Erythroblast (primary cell): ENCODE measurements at regions not wholly inside any gene's neighbourhood (a gene's known extent, or its start where the extent isn't known, plus 50 kb on each side); places are given as distances from the start of the nearest gene placed in this dataset.

Experiments used
- DNase-seq, 2 experiments: peaks; one replicate each; lab custom pipeline; 2025; lab: John Stamatoyannopoulos, UW
- GATA1 ChIP-seq: IDR thresholded peaks from 2 replicates; pipeline ENCODE4 v1.6.1; 2011; ENCODE audit warnings: low read depth, mild to moderate bottlenecking, control low read depth, low read length, moderate library complexity
- POLR2A ChIP-seq: IDR thresholded peaks from 2 replicates; pipeline ENCODE4 v1.6.1; 2011; ENCODE audit warnings: mild to moderate bottlenecking, low read length

DNA sequence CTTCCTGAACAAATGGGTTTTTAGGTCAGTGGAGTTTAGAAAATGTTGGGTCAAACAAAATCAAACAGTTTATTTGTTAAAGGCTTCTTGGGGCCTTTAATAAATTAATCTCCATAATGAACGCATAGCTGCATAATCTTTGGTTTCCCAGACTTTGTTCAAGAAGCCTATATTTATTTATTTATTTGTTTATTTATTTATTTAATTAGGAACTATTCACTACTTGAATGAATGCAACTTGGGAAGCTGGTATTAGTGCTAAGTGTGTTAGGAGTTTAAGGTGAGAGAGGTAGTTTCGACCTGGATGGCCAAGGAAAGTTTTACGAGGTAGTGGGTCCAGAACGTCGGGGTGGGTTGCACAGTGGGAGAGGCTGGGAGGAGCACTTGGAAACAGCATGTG lies 281.9 kb upstream of the C2CD4B start:
- no peak for TF ChIP-seq GATA1
- DNase-seq, result no peak

DNA sequence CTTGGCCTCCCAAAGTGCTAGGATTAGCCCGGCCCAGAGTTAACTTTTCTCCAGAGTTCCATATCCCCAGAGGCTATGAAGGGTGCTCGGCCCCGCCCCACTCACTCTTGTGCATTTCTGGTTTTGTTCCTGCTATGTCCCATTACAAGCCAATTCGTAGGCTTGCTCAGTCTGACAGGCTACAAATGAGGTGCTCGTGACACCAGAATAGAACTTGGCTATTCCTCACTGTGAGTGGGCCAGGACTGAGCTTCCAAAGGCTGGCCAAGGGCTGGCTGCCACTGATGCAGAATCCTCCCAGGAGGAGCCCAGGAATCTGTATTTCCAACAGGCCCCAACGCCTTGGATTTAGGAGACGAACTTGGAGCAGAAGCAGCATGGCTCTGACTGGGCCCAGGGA lies 282.7 kb upstream of the C2CD4B start:
- TF ChIP-seq POLR2A, result no peak
- TF ChIP-seq GATA1, result no peak
- no peak for DNase-seq

DNA sequence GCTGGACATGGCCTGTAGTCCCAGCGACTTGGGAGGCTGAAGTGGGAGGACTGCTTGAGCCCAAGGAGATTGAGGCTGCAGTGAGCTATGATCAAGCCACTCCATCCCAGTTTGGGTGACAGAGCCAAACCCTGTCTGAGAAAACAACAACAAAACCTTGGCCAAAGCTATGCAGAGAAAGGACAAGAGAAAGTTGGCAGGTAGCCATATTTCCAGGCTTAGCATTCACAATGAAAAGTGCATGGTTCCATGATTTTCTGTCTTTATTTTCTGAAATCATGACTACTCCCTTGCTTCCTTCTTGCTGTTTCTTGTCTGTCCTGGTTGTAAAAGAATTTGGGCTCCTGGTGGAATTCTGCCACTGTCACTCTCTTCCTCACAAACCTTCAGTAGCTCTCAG lies 284.6 kb upstream of the C2CD4B start:
- DNase-seq, result no peak
- TF ChIP-seq POLR2A (no peak), GATA1 (no peak)

DNA sequence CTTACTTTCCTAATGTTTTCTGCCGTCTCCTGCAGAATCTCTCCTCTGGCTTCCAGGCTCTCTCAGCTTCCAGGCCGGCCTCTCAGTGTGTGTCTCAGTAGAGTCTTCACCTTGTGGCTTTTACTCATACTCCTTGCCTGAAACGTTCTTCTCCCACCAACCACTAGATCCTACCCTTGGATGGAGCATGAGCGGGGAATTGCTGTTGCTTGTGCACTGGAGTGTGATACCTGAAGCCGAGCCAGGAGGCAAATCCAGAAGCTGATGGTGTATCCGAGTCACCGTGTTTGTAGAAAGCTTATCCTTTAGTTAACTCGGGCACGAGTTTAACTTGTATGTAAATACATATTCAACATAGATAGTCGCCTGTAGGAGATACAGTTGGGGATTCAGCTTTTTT lies 285.0 kb upstream of the C2CD4B start:
- TF ChIP-seq POLR2A (no peak), GATA1 (no peak)
- DNase-seq, result no peak

DNA sequence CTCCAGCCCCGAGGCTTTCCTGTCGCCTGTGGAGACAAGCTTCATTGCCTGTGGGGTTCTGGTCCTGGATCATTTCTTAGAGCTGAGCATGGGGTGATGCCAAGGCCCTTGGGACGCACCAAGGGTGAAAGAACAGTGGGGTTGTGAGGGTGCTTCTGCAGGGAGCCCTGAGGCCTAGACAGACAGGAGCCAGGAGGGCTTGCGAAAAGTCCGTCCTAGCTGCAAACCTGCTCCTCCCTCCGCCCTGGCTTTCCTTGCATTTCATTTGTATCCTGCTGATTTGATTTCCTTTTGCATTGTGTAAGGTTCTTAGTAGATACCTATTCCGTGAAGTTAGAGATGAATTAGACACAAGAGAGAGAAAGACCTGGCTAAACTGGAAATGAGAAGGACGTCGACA lies 286.9 kb upstream of the C2CD4B start:
- TF ChIP-seq POLR2A (no peak), GATA1 (no peak)

DNA sequence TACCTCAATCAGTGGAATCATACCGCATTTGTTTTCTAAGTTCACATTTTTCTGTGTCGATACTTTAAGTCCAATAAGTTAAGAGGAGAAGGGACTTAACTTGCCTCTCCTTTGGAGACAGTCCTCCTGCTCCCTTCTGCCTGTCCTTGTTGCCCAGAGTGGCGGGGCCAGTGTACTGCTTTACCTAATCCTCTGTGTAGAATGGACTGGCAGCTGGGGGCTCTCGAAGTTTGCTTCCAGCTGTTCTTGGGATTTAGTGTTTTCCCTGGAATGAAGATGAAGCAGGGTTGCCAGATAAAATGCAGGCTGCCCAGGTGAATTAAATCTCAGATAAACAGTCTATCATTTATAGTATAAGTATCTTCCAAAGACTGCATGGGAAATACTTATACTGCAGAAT lies 287.6 kb upstream of the C2CD4B start:
- TF ChIP-seq POLR2A (no peak), GATA1 (no peak)
- no peak for DNase-seq

More for the DNA sequence above, 286.9 kb upstream of the C2CD4B start:
- DNase-seq, result no peak

DNA sequence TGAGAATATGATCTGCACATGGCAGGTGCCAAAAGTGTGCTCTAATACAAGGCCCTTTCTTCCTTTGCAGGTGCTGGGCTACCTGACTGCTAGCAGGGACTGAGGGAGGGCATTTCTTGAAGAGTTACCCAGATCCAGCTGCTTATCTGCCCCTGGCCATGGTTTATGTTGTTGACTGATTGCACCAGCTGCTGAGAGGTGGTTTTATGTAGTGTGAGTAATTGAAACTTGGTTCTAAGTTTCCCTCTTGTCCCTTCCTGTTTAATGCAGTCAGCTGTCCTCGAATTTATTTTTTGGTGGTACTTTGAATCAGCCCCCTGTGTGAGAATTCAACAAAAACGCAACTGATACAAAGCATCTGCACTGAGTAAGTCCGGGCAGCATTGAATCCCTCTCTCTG lies 288.3 kb upstream of the C2CD4B start:
- peak; percentile 79 to 90 for DNase-seq
- TF ChIP-seq GATA1 (no peak), POLR2A (no peak)

DNA sequence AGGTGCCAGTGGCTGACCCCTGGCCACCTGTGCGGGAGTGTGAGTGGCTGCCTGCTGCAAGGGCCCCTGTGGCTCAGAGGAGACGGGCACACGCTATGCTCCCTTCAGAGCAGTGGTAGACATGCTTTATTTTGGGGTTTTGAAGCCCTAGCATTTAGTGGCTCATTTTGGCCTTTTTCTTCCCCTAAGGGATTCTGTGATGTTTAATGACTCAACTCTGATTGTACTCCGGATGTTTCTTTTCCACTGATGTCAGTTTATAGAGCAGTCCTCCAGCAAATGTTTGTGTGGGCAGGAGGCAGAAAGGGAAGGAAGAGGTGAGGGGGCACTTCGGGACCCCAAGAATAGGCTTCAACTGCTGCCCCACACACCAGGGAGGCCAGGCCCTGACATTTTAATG lies 288.9 kb upstream of the C2CD4B start:
- no peak for TF ChIP-seq POLR2A
- TF ChIP-seq GATA1, result no peak
- DNase-seq, result no peak

DNA sequence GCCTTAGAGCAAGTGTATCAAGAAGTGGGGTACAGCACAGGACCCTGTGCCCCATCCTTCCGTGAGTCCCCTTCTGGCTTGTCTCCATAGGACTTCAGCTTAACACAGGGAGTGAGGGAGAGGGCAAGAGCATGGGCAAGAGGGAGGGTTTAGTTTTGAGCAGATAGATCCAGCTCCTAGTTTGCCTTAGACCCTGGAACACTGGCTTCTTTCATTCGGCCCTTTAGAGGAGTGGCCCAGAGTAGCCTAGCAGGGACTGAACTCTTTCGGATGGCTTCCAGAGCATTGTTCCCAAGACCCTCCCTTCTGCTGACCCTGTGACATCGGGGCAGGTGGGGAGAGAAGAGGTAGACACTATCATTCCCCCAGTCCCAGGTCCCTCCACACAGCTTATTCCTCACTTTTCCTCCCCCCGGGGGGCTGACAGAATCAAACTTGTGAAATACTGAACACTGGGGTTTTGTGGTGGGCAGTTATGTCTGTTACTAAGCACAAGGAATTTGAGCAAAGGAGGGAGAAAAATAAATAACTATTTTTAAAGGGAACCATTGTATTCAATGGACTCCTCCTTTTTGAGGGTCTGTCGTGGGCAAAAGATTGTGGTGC lies 289.6 kb upstream of the C2CD4B start:
- no peak for DNase-seq
- no peak for TF ChIP-seq GATA1
- TF ChIP-seq POLR2A, result no peak

DNA sequence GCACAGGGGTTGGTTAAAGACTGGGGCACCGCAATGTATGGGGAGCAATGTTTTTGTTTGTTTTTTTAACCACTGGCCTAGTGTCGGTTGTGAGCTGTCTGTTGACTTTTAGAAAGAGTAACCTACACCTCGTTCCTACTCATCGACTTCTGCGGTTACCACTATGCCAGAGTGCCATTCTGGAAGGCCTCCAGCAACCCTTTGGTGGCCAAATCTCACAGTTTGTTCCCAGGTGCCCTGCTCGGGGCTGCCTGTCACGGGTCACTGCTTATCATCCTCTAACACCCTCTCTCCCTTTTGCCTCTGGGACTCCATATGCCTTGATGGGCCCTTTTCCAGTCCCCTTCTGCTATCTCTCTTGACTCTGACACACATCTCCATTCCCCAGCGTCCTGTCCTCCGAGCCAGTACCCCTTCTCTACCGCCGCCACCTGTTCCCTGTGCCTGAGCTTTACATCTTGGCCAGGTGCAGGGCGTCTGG lies 290.4 kb upstream of the C2CD4B start:
- TF ChIP-seq POLR2A (no peak), GATA1 (no peak)
- peak; percentile 10 to 49 for DNase-seq

DNA sequence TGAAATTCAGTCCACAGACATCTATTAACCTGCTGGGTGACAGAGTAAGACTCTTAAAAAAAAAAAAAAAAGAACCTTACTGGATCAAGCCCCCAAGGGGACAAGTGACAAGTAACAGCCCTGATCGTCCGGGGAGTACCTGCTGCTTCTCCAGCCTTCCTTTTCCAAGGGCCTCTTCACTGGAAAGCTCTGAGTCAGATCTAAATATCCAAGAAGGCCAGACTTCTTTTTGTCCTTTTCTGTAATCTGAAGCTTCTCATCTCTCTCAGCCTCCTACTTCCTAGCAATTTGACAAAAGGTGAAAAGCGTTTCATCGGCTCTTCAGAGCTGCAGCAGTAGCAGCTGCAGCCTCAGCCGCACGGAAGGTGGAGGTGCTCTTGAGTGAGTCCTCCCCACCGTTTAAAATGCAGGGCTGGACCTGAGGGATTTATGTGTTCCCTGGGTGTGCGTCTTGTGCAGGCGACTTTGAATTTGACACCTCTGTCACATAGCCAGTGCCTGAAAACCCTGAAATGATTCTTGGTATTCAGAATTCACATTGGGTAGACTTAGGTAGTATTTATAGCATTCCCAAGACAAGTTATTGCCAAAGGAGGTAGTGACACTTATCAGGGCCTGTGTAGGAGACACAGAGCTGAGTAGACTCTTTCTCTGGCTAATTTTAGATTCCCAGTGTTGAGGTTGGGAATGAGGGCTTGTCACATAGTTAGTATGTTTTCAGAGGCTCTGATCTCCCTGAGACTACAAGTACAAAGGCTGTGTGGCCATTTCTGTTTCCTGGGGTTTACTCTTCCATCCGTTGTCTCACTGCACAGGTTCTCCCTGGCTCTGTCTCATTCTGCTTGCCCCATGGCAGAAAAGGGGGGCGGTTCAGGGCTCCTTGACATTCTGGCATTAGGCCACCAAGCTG lies 291.2 kb upstream of the C2CD4B start:
- no peak for DNase-seq
- TF ChIP-seq POLR2A (no peak), GATA1 (no peak)

DNA sequence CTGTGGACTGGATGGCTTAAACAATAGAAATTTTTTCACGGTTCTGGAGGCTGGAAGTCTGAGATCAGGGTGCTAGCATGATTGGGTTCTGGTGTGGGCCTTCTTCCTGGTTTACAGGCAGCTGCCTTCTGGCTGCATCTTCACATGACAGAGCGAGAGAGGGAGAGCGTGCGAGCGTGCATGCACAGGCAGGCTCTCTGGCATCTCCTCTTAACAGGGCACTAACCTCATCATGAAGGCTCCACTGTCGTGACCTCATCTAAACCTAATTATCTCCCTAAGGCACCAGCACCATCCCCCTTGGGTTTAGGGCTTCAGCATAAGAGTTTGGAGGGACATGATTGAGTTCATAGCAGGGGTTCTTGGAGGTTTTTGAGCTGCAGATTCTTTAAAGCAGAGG lies 292.0 kb upstream of the C2CD4B start:
- no peak for DNase-seq
- no peak for TF ChIP-seq GATA1
- TF ChIP-seq POLR2A, result no peak

DNA sequence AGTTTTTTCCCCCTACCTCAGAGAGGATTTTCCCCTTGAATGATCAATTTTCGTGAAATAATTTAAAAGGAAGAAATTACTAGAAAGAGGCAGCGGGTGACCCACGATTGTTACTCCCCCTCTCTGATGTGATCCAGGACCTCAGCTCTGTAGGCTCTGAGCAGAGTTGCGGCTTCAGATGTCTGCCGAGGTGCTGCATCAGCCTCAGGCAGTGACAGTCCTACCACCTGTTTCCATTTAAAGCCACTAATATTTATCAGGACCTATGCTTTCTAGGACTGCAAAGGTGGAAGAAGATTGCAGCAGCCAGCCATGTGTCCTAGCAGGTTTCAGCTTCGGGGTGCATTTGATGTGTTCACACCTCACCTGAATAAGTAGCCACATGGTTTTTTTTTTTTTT lies 294.8 kb upstream of the C2CD4B start:
- TF ChIP-seq POLR2A (no peak), GATA1 (no peak)
- DNase-seq, result no peak

DNA sequence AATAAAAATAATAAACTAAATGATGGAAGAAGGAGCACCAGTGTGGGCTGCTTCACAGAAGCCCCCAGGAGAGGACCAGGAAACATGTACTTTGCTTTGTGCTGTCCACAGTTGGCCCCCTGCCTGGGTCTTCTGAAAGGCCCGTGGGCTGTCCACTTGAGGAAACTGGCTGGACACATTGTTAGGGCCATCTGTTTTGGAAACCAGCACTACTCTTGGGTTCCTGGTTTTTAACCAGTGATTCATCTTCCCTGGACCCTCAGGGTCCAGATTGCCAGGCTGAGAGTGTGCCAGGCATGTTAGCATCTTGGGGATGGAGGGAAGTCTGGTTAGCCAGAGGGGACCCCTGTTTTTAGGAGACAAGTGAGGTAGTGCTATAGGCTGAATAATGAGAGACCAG lies 297.2 kb upstream of the C2CD4B start:
- no peak for DNase-seq
- no peak for TF ChIP-seq POLR2A
- TF ChIP-seq GATA1, result no peak
